Astrocyte of the spinal cord (primary cell): ENCODE measurements at regions not wholly inside any gene's neighbourhood (a gene's known extent, or its start where the extent isn't known, plus 50 kb on each side); places are given as distances from the start of the nearest gene placed in this dataset.

Experiments used
- DNase-seq: peaks from one replicate; pipeline ENCODE4 v3.0.0; 2011; ENCODE audit warnings: low read depth, low spot score
- H3K4me3 ChIP-seq: 2 replicates; pipeline ENCODE4 v1.5.1; 2011; ENCODE audit warnings: low read depth, mild to moderate bottlenecking, low read length, moderate library complexity
- in situ Hi-C: cut with HindIII; loops from 2 replicates; pipeline ENCODE4 v1.10.0; 2017; ENCODE audit warnings: low sequenced_read_pairs
- TF ChIP-seq, protein P1 (sequence below): IDR thresholded peaks from 2 replicates; pipeline ENCODE4 v1.5.1; 2012; ENCODE audit warnings: low read depth, mild to moderate bottlenecking, low read length, inconsistent platforms

DNA sequence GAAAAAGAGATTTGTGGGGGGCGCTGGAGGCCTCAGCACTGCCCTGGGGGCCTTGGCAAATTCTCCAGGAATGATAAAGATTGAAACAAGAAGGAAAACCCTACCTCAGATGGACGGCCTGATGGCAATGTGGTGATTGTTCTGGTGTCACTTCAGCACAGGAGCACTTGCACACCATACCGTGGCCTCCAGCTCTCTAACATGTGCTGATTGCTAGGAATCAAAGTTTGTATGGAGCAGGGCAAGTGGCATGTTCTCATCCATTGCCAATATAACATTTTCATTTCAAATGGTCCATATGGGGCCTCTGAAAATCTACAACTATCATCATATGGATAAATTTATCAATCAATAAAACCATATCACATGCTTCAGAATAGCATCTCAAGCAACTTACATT is 253.0 kb downstream of the DEPDC1B start:
- no peak overlapping the region for H3K4me3 ChIP-seq
- in situ Hi-C loops, result no loop called here
- DNase-seq, result no peak
- TF ChIP-seq, protein P1, sequence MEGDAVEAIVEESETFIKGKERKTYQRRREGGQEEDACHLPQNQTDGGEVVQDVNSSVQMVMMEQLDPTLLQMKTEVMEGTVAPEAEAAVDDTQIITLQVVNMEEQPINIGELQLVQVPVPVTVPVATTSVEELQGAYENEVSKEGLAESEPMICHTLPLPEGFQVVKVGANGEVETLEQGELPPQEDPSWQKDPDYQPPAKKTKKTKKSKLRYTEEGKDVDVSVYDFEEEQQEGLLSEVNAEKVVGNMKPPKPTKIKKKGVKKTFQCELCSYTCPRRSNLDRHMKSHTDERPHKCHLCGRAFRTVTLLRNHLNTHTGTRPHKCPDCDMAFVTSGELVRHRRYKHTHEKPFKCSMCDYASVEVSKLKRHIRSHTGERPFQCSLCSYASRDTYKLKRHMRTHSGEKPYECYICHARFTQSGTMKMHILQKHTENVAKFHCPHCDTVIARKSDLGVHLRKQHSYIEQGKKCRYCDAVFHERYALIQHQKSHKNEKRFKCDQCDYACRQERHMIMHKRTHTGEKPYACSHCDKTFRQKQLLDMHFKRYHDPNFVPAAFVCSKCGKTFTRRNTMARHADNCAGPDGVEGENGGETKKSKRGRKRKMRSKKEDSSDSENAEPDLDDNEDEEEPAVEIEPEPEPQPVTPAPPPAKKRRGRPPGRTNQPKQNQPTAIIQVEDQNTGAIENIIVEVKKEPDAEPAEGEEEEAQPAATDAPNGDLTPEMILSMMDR, result no peak

- in situ Hi-C loops, result no loop called here
- TF ChIP-seq, protein P1, result no peak
- DNase-seq, result no peak
- H3K4me3 ChIP-seq, result no peak overlapping the region
These were observed 254.0 kb downstream of the DEPDC1B start for GRCh38 chr5:60445921-60446320.

- TF ChIP-seq, protein P1, result no peak
- in situ Hi-C loops, result no loop called here
- H3K4me3 ChIP-seq, result no peak overlapping the region
- DNase-seq, result no peak
These were observed 254.5 kb downstream of the DEPDC1B start for GRCh38 chr5:60445427-60445826.

GRCh38 chr5:60444661-60445360 is 255.2 kb downstream of the DEPDC1B start:
- DNase-seq, result no peak
- H3K4me3 ChIP-seq, result no peak overlapping the region
- TF ChIP-seq, protein P1, result no peak
- in situ Hi-C loops, result no loop called here

- TF ChIP-seq, protein P1, result no peak
- H3K4me3 ChIP-seq, result no peak overlapping the region
- in situ Hi-C loops, result no loop called here
- no peak for DNase-seq
These were observed 260.4 kb downstream of the DEPDC1B start for GRCh38 chr5:60439552-60439951.

DNA sequence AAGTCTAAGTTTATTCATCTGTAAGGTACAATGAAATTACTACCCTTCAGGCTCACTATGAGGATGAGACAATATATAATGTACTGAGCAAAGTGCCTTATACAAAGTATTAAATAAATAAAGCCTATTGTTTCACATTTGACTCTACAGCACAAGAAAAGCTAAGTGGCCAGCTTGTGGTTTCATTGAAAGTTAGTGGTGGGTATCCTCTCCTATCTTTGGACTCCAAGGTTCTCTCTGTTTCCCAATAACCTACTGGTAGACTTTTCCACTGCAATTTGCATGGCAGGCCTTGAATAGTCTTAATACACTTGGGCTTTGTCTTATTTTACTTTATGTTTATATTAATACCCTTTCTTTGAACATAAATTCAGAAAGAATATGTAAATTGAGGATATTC is 262.7 kb downstream of the DEPDC1B start:
- no peak overlapping the region for H3K4me3 ChIP-seq
- DNase-seq, result no peak
- in situ Hi-C loops, result no loop called here
- TF ChIP-seq, protein P1, result no peak
